Uterus (tissue), 3 donors: ENCODE measurements at regions not wholly inside any gene's neighbourhood (a gene's known extent, or its start where the extent isn't known, plus 50 kb on each side); places are given as distances from the start of the nearest gene placed in this dataset.

ENCODE experiments used
- DNase-seq, 2 donors: peaks; one replicate each; pipeline ENCODE4 v3.0.0-alpha.2; 2019 to 2020
- H3K27ac ChIP-seq, 2 donors: fragments of 200-600 bp; sonication (generic); 1 replicate in 1 of 2; 2 replicates in 1 of 2; pipeline ENCODE4 v1.5.1; 2016 to 2018
- H3K27me3 ChIP-seq, 2 donors: fragments of 200-600 bp; sonication (generic); one replicate each; pipeline ENCODE4 v1.5.1; 2018 to 2019; ENCODE audit warnings: control low read depth in 1 of 2
- H3K36me3 ChIP-seq, 2 donors: fragments of 200-600 bp; sonication (generic); one replicate each; pipeline ENCODE4 v1.5.1; 2019; ENCODE audit warnings: control low read depth in 1 of 2
- H3K4me1 ChIP-seq, 2 donors: fragments of 200-600 bp; sonication (generic); one replicate each; pipeline ENCODE4 v1.5.1; 2018 to 2019; ENCODE audit warnings: control low read depth in 1 of 2
- H3K4me3 ChIP-seq, 2 donors: fragments of 200-600 bp; sonication (generic); 1 replicate in 1 of 2; 2 replicates in 1 of 2; pipeline ENCODE4 v1.5.1; 2018 to 2019; ENCODE audit warnings: mild to moderate bottlenecking in 1 of 2
- H3K9me3 ChIP-seq, 2 donors: fragments of 200-600 bp; sonication (generic); one replicate each; pipeline ENCODE4 v1.5.1; 2019; ENCODE audit warnings: control low read depth in 1 of 2
- CTCF ChIP-seq, 4 experiments: fragments of 200-600 bp in 2 of 4; fragments of 450-650 bp in 2 of 4; sonication (generic) in 2 of 4; IDR thresholded peaks; one replicate each; pipeline ENCODE4 v1.5.1; 2016 to 2019; ENCODE audit warnings: antibody characterized with exemption in 4 of 4, mild to moderate bottlenecking in 2 of 4, moderate library complexity in 1 of 4
- POLR2A ChIP-seq, 2 donors: fragments of 450-650 bp; IDR thresholded peaks; one replicate each; pipeline ENCODE4 v1.6.1; 2016; ENCODE audit warnings: antibody characterized with exemption in 2 of 2, mild to moderate bottlenecking in 1 of 2, moderate library complexity in 1 of 2
- intact Hi-C: fragments of 100-400 bp; cut with DNase I; formaldehyde crosslinking; loops from one replicate; pipeline ENCODE4 v1.15.1; 2023; ENCODE audit warnings: low total_unique reads
- donor health status: DM: yes; HTN: yes; CAD: no.

GRCh38 chr1:195475568-195475967, 1132.7 kb downstream of the KCNT2 start:
- no peak overlapping the region for H3K4me3 ChIP-seq
- H3K27me3 ChIP-seq, result no peaks in the 10 kb centered on the region
- H3K27ac ChIP-seq, result no peak overlapping the region
- no peaks in the 10 kb centered on the region for H3K4me1 ChIP-seq
- DNase-seq, result no peak
- TF ChIP-seq CTCF (IDR thresholded peaks at IDR 0.05), result no peak
- no peak for TF ChIP-seq POLR2A (IDR thresholded peaks at IDR 0.05)
- H3K9me3 ChIP-seq, result no peaks in the 10 kb centered on the region
- intact Hi-C loops, result no loop called here
- no peaks in the 10 kb centered on the region for H3K36me3 ChIP-seq

GRCh38 chr1:195472291-195472690, 1135.9 kb downstream of the KCNT2 start:
- TF ChIP-seq CTCF (IDR thresholded peaks at IDR 0.05) (no peak), POLR2A (IDR thresholded peaks at IDR 0.05) (no peak)
- H3K4me1 ChIP-seq, result no peaks in the 10 kb centered on the region
- no peaks in the 10 kb centered on the region for H3K9me3 ChIP-seq
- H3K27me3 ChIP-seq, result no peaks in the 10 kb centered on the region
- H3K27ac ChIP-seq, result no peak overlapping the region
- intact Hi-C loops, result no loop called here
- H3K36me3 ChIP-seq, result no peaks in the 10 kb centered on the region
- DNase-seq, result no peak
- H3K4me3 ChIP-seq, result no peak overlapping the region

DNA sequence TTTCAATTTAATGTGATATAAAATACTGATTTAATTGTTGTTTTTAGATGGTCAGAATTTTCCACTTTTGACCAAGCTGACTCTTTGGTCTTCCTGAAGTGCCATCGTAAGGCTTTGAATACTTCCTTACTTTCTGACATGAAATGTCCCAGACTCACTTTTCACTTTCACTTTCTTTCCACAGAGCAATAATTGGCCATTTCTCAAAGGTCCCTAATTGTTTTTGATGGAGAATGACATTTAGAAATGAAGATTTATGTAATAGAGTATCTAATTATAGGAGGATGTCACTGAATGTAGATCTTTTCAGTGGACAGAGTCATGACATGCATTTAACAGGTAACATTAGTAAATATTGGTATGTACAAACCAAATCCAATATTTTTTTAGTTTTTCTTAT, 1141.6 kb downstream of the KCNT2 start:
- TF ChIP-seq POLR2A (IDR thresholded peaks at IDR 0.05), result no peak
- no peak for TF ChIP-seq CTCF (IDR thresholded peaks at IDR 0.05)
- Histone ChIP-seq H3K36me3 (no peaks in the 10 kb centered on the region), H3K9me3 (no peaks in the 10 kb centered on the region), H3K4me3 (no peak overlapping the region), H3K4me1 (no peaks in the 10 kb centered on the region), H3K27me3 (no peaks in the 10 kb centered on the region), H3K27ac (no peak overlapping the region)
- DNase-seq, result no peak
- intact Hi-C loops, result no loop called here

DNA sequence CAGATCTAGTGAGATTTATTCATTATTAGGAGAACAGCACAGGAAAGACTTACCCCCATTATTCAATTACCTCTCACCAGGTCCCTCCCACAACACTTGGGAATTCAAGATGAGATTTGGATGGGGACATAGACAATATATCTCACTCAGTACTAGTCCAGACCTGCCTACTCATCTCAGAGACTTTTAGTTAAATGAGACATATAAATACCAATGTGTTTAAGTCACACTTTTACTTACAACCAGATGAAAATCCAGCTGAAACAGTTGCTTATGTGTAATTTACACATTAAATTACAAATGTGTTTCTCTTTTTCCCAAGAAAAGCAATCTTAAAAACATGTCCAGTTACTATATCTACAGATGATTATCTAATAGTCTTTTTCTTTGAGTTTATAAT, 1145.6 kb downstream of the KCNT2 start:
- no peak overlapping the region for H3K4me3 ChIP-seq
- H3K36me3 ChIP-seq, result no peaks in the 10 kb centered on the region
- no peak for DNase-seq
- no peak overlapping the region for H3K27ac ChIP-seq
- H3K4me1 ChIP-seq, result no peaks in the 10 kb centered on the region
- intact Hi-C loops, result no loop called here
- TF ChIP-seq POLR2A (IDR thresholded peaks at IDR 0.05) (no peak), CTCF (IDR thresholded peaks at IDR 0.05) (no peak)
- H3K27me3 ChIP-seq, result no peaks in the 10 kb centered on the region
- no peaks in the 10 kb centered on the region for H3K9me3 ChIP-seq

DNA sequence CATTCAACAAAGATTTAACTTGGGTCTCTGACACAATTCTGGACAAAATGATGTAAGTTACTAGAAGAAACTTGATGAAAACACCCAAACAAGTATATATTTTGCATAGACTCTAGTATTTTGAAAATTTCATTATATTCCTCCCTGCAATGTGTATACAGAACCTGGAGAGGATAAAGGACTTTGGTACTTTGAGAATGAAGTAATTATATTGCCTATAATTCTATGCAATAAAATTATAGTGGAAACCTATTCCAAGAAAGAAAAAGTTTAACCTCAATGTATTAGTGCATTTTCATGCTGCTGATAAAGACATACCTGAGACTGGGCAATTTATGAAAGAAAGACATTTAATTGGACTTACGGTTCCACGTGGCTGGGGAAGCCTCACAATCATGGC, 1146.1 kb downstream of the KCNT2 start:
- Histone ChIP-seq H3K4me3 (no peak overlapping the region), H3K27me3 (no peaks in the 10 kb centered on the region), H3K4me1 (no peaks in the 10 kb centered on the region), H3K27ac (no peak overlapping the region), H3K36me3 (no peaks in the 10 kb centered on the region), H3K9me3 (no peaks in the 10 kb centered on the region)
- DNase-seq, result no peak
- TF ChIP-seq CTCF (IDR thresholded peaks at IDR 0.05) (no peak), POLR2A (IDR thresholded peaks at IDR 0.05) (no peak)
- intact Hi-C loops, result no loop called here
